ENCODE measurements at regions not wholly inside any gene's neighbourhood (a gene's known extent, or its start where the extent isn't known, plus 50 kb on each side); places are given as distances from the start of the nearest gene placed in this dataset.
A peak's percentile ranks its signal among the peaks of the same experiment; 100 is the strongest.

- no peak for DNase-seq (ENCODE audit: low read depth)
- no peak for TF ChIP-seq CTCF (IDR thresholded peaks at IDR 0.05; ENCODE audit: low read depth, low read length)
- TF ChIP-seq POLR2A (IDR thresholded peaks at IDR 0.05; ENCODE audit: extremely low read depth, insufficient read length), result no peak
- no peak for TF ChIP-seq MYC (IDR thresholded peaks at IDR 0.05; ENCODE audit: low read depth, low read length)
- TF ChIP-seq MAX (IDR thresholded peaks at IDR 0.05; ENCODE audit: low read depth, low read length), result no peak
- H3K4me3 ChIP-seq (ENCODE audit: low read depth, low read length), result no peak overlapping the region
Measured at GRCh38 chr16:5188989-5189352, 91.4 kb upstream of the EEF2KMT start.

GRCh38 chr16:5188318-5188988 is 90.9 kb upstream of the EEF2KMT start:
- no peak overlapping the region for H3K4me3 ChIP-seq (ENCODE audit: low read depth, low read length)
- no peak for DNase-seq (ENCODE audit: low read depth)
- TF ChIP-seq MYC (IDR thresholded peaks at IDR 0.05; ENCODE audit: low read depth, low read length) (no peak), POLR2A (IDR thresholded peaks at IDR 0.05; ENCODE audit: extremely low read depth, insufficient read length) (no peak), MAX (IDR thresholded peaks at IDR 0.05; ENCODE audit: low read depth, low read length) (no peak), CTCF (IDR thresholded peaks at IDR 0.05; ENCODE audit: low read depth, low read length) (no peak)

DNA sequence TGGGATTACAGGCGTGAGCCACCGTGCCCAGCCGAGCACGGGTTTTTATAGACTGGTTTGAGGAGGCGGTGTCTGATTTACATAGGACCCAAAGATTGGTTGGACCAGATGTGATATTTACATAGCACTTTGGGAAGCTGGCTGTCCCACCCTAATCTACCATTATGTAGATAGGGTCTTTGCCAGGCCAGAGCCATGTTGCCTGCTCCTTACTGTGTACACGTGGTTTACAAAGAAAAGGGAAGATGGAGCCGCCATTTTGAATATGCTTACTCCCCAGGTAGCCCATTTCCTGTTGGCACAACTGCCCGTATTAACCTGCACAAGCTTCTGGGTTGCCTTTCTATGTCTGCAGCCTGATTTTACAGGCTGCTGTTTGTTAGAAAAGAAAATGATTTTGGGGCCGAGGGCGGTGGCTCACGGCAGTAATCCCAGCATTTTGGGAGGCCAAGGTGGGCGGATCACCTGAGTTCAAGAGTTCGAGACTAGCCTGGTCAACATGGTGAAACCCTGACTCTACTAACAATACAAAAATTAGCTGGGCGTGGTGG is 89.9 kb upstream of the EEF2KMT start:
- H3K4me3 ChIP-seq (ENCODE audit: low read depth, low read length), result no peak overlapping the region
- TF ChIP-seq MYC (IDR thresholded peaks at IDR 0.05; ENCODE audit: low read depth, low read length) (no peak), CTCF (IDR thresholded peaks at IDR 0.05; ENCODE audit: low read depth, low read length) (no peak), MAX (IDR thresholded peaks at IDR 0.05; ENCODE audit: low read depth, low read length) (no peak), POLR2A (IDR thresholded peaks at IDR 0.05; ENCODE audit: extremely low read depth, insufficient read length) (no peak)
- peak; percentile 2 for DNase-seq (ENCODE audit: low read depth)

- H3K4me3 ChIP-seq (ENCODE audit: low read depth, low read length), result no peak overlapping the region
- TF ChIP-seq MAX (IDR thresholded peaks at IDR 0.05; ENCODE audit: low read depth, low read length), result no peak
- no peak for TF ChIP-seq CTCF (IDR thresholded peaks at IDR 0.05; ENCODE audit: low read depth, low read length)
- TF ChIP-seq MYC (IDR thresholded peaks at IDR 0.05; ENCODE audit: low read depth, low read length), result no peak
- TF ChIP-seq POLR2A (IDR thresholded peaks at IDR 0.05; ENCODE audit: extremely low read depth, insufficient read length), result no peak
Measured at GRCh38 chr16:5186381-5186903, 88.8 kb upstream of the EEF2KMT start.

GRCh38 chr16:5176505-5176904 is 78.9 kb upstream of the EEF2KMT start:
- no peak for TF ChIP-seq POLR2A (IDR thresholded peaks at IDR 0.05; ENCODE audit: extremely low read depth, insufficient read length)
- no peak for TF ChIP-seq CTCF (IDR thresholded peaks at IDR 0.05; ENCODE audit: low read depth, low read length)
- TF ChIP-seq MYC (IDR thresholded peaks at IDR 0.05; ENCODE audit: low read depth, low read length), result no peak
- TF ChIP-seq MAX (IDR thresholded peaks at IDR 0.05; ENCODE audit: low read depth, low read length), result no peak
- DNase-seq (ENCODE audit: low read depth), result peak; percentile 8
- H3K4me3 ChIP-seq (ENCODE audit: low read depth, low read length), result no peak overlapping the region

More at GRCh38 chr16:5186381-5186903, 88.8 kb upstream of the EEF2KMT start:
- no peak for DNase-seq (ENCODE audit: low read depth)
